K562 (cell line): ENCODE measurements at regions not wholly inside any gene's neighbourhood (a gene's known extent, or its start where the extent isn't known, plus 50 kb on each side); places are given as distances from the start of the nearest gene placed in this dataset.

ENCODE experiments used
- BDP1 ChIP-seq: IDR thresholded peaks from 3 replicates; pipeline ENCODE4 v1.6.1; 2011; ENCODE audit not compliant: insufficient read length, insufficient read depth
- EGR1 ChIP-seq: fragments of 450-650 bp; conservative IDR thresholded peaks from 2 replicates; pipeline ENCODE4 v1.6.1; 2017; ENCODE audit warnings: mild to moderate bottlenecking
- HDAC2 ChIP-seq: fragments of 450-650 bp; IDR thresholded peaks from 2 replicates; pipeline ENCODE4 v1.6.1; 2016; ENCODE audit warnings: mild to moderate bottlenecking
- NCOA2 ChIP-seq, 2 experiments: fragments of 450-650 bp; IDR thresholded peaks; 2 replicates each; pipeline ENCODE4 v1.6.1; 2018; ENCODE audit warnings: mild to moderate bottlenecking in 2 of 2, moderate library complexity in 1 of 2; ENCODE audit not compliant: partially characterized antibody in 2 of 2
- PHTF2 ChIP-seq: fragments of 250-450 bp; sonication (Bioruptor Pico); IDR thresholded peaks from 2 replicates; pipeline ENCODE4 v1.5.0; 2021; ENCODE audit warnings: mild to moderate bottlenecking
- PURB ChIP-seq: sonication (generic); formaldehyde crosslinking; IDR thresholded peaks from 2 replicates; pipeline ENCODE4 v1.9.0; 2021; ENCODE audit warnings: low read depth, mild to moderate bottlenecking, missing genetic modification reagents
- SUPT5H ChIP-seq: fragments of 450-650 bp; IDR thresholded peaks from 2 replicates; pipeline ENCODE4 v1.6.1; 2016
- TF ChIP-seq, protein P1 (sequence below): sonication (generic); formaldehyde crosslinking; IDR thresholded peaks from 2 replicates; pipeline ENCODE4 v1.8.1; 2023; ENCODE audit warnings: missing genetic modification reagents, mild to moderate bottlenecking, borderline replicate concordance
- TF ChIP-seq, protein P2 (sequence below): fragments of 450-650 bp; IDR thresholded peaks from 2 replicates; pipeline ENCODE4 v1.6.1; 2014; ENCODE audit warnings: low read depth, mild to moderate bottlenecking, moderate library complexity, borderline replicate concordance
- TF ChIP-seq, protein P3 (sequence below): fragments of 450-650 bp; formaldehyde crosslinking; IDR thresholded peaks from 2 replicates; pipeline ENCODE4 v1.4.0; 2022; ENCODE audit warnings: mild to moderate bottlenecking, moderate library complexity

DNA sequence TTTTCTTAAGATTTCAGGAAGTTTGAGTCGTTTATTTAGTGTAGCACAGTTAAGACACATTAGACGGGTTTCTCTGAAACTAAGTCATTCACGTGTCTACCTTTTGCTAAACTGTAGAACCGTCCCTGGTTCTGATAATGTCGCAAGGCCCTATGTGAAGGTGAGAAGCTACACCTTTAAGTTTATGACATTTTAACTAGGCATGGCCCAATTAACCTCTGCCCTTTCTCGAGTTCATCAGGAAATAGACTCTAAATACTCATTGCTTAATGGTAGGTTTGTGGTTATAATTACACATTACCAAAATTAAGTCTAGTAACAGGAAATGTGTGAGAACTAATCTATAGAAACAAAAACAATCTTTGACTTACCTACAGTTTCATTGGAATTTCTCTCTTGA, 126.6 kb upstream of the FZD8 start (continued):
- TF ChIP-seq, protein P1, sequence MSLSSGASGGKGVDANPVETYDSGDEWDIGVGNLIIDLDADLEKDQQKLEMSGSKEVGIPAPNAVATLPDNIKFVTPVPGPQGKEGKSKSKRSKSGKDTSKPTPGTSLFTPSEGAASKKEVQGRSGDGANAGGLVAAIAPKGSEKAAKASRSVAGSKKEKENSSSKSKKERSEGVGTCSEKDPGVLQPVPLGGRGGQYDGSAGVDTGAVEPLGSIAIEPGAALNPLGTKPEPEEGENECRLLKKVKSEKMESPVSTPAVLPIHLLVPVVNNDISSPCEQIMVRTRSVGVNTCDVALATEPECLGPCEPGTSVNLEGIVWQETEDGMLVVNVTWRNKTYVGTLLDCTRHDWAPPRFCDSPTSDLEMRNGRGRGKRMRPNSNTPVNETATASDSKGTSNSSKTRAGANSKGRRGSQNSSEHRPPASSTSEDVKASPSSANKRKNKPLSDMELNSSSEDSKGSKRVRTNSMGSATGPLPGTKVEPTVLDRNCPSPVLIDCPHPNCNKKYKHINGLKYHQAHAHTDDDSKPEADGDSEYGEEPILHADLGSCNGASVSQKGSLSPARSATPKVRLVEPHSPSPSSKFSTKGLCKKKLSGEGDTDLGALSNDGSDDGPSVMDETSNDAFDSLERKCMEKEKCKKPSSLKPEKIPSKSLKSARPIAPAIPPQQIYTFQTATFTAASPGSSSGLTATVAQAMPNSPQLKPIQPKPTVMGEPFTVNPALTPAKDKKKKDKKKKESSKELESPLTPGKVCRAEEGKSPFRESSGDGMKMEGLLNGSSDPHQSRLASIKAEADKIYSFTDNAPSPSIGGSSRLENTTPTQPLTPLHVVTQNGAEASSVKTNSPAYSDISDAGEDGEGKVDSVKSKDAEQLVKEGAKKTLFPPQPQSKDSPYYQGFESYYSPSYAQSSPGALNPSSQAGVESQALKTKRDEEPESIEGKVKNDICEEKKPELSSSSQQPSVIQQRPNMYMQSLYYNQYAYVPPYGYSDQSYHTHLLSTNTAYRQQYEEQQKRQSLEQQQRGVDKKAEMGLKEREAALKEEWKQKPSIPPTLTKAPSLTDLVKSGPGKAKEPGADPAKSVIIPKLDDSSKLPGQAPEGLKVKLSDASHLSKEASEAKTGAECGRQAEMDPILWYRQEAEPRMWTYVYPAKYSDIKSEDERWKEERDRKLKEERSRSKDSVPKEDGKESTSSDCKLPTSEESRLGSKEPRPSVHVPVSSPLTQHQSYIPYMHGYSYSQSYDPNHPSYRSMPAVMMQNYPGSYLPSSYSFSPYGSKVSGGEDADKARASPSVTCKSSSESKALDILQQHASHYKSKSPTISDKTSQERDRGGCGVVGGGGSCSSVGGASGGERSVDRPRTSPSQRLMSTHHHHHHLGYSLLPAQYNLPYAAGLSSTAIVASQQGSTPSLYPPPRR, result no peak
- TF ChIP-seq, protein P2, sequence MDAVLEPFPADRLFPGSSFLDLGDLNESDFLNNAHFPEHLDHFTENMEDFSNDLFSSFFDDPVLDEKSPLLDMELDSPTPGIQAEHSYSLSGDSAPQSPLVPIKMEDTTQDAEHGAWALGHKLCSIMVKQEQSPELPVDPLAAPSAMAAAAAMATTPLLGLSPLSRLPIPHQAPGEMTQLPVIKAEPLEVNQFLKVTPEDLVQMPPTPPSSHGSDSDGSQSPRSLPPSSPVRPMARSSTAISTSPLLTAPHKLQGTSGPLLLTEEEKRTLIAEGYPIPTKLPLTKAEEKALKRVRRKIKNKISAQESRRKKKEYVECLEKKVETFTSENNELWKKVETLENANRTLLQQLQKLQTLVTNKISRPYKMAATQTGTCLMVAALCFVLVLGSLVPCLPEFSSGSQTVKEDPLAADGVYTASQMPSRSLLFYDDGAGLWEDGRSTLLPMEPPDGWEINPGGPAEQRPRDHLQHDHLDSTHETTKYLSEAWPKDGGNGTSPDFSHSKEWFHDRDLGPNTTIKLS, result no peak
- TF ChIP-seq NCOA2 (IDR thresholded peaks at IDR 0.05; ENCODE audit: partially characterized antibody in 2 of 2) (no peak), PURB (CRISPR knock-in tag) (no peak), PHTF2 (CRISPR knock-in tag) (no peak), SUPT5H (no peak), BDP1 (no peak), EGR1 (no peak), HDAC2 (no peak)
- TF ChIP-seq, protein P3, sequence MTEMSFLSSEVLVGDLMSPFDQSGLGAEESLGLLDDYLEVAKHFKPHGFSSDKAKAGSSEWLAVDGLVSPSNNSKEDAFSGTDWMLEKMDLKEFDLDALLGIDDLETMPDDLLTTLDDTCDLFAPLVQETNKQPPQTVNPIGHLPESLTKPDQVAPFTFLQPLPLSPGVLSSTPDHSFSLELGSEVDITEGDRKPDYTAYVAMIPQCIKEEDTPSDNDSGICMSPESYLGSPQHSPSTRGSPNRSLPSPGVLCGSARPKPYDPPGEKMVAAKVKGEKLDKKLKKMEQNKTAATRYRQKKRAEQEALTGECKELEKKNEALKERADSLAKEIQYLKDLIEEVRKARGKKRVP, result no peak
- TF ChIP-seq, all 486 proteins: peak for 0
